Lower lobe of right lung (tissue), 2 donors: ENCODE measurements at regions not wholly inside any gene's neighbourhood (a gene's known extent, or its start where the extent isn't known, plus 50 kb on each side); places are given as distances from the start of the nearest gene placed in this dataset.

Experiments used
- ATAC-seq, 2 donors: fragments of 200-7000 bp; cut with Tn5 transposase; one replicate each; pipeline ENCODE4 v1.9.1; 2020 to 2022; ENCODE audit warnings: mild to moderate bottlenecking in 2 of 2, moderate library complexity in 2 of 2
- DNase-seq: peaks from one replicate; pipeline ENCODE4 v3.0.0-alpha.2; 2020
- H3K27ac ChIP-seq: fragments of 200-600 bp; one replicate; pipeline ENCODE4 v1.8.0; 2022
- H3K27me3 ChIP-seq: fragments of 200-600 bp; one replicate; pipeline ENCODE4 v1.8.0; 2022; ENCODE audit warnings: low read depth
- H3K36me3 ChIP-seq: fragments of 200-600 bp; one replicate; pipeline ENCODE4 v1.8.0; 2022; ENCODE audit warnings: mild to moderate bottlenecking
- H3K4me1 ChIP-seq: fragments of 200-600 bp; one replicate; pipeline ENCODE4 v1.8.0; 2022
- H3K4me3 ChIP-seq: fragments of 200-600 bp; one replicate; pipeline ENCODE4 v1.8.0; 2022; ENCODE audit warnings: mild to moderate bottlenecking
- H3K9me3 ChIP-seq: fragments of 200-600 bp; one replicate; pipeline ENCODE4 v1.8.0; 2022
- intact Hi-C: fragments of 100-400 bp; cut with DNase I; formaldehyde crosslinking; loops from one replicate; pipeline ENCODE4 v1.11.0; 2022
- TF ChIP-seq, protein P1 (sequence below): fragments of 200-600 bp; IDR thresholded peaks from one replicate; pipeline ENCODE4 v1.8.0; 2022; ENCODE audit warnings: antibody characterized with exemption, mild to moderate bottlenecking
- donor health status: DM: no; HTN: yes; CAD: no; lungs with severe emphysema.

GRCh38 chr13:73955977-73956500 lies 178.2 kb downstream of the KLF12 start:
- TF ChIP-seq, protein P1, sequence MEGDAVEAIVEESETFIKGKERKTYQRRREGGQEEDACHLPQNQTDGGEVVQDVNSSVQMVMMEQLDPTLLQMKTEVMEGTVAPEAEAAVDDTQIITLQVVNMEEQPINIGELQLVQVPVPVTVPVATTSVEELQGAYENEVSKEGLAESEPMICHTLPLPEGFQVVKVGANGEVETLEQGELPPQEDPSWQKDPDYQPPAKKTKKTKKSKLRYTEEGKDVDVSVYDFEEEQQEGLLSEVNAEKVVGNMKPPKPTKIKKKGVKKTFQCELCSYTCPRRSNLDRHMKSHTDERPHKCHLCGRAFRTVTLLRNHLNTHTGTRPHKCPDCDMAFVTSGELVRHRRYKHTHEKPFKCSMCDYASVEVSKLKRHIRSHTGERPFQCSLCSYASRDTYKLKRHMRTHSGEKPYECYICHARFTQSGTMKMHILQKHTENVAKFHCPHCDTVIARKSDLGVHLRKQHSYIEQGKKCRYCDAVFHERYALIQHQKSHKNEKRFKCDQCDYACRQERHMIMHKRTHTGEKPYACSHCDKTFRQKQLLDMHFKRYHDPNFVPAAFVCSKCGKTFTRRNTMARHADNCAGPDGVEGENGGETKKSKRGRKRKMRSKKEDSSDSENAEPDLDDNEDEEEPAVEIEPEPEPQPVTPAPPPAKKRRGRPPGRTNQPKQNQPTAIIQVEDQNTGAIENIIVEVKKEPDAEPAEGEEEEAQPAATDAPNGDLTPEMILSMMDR, result no peak
- intact Hi-C loops, result no loop called here

GRCh38 chr13:73954808-73955207 lies 179.4 kb downstream of the KLF12 start:
- intact Hi-C loops, result no loop called here
- Histone ChIP-seq H3K27ac (no peak overlapping the region), H3K9me3 (no peaks in the 10 kb centered on the region), H3K4me1 (no peaks in the 10 kb centered on the region), H3K36me3 (no peaks in the 10 kb centered on the region), H3K27me3 (no peaks in the 10 kb centered on the region), H3K4me3 (no peak overlapping the region)
- DNase-seq (no peak), ATAC-seq (no peak)
- TF ChIP-seq, protein P1, result no peak

More at GRCh38 chr13:73955977-73956500, 178.2 kb downstream of the KLF12 start:
- no peaks in the 10 kb centered on the region for H3K36me3 ChIP-seq
- DNase-seq, result no peak
- H3K9me3 ChIP-seq, result no peaks in the 10 kb centered on the region
- H3K4me1 ChIP-seq, result no peaks in the 10 kb centered on the region
- no peak overlapping the region for H3K27ac ChIP-seq
- no peak for ATAC-seq
- no peak overlapping the region for H3K4me3 ChIP-seq
- no peaks in the 10 kb centered on the region for H3K27me3 ChIP-seq

DNA sequence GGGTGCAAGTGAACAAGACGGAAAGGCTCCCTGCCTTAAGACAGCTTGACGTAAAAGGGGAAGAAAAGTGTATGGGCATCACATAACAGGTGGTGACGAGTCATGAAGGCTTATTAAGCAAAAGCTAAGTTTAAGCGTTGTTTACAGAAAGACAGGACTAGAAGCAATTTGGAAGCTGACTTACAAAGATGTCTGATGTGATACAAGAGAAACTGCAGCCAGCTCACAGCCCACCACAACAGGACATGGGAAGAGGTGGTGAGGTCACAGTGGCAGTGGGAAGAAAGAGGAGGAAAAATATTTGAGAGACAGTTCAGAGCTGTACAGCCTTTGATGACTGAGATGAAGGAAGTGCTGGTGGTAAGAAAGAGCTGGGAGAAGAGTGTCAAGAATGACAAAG lies 181.6 kb downstream of the KLF12 start:
- no peak for DNase-seq
- intact Hi-C loops, result no loop called here

GRCh38 chr13:73948848-73949529 lies 185.2 kb downstream of the KLF12 start:
- Histone ChIP-seq H3K9me3 (no peaks in the 10 kb centered on the region), H3K4me3 (no peak overlapping the region), H3K27me3 (no peaks in the 10 kb centered on the region), H3K4me1 (no peaks in the 10 kb centered on the region), H3K36me3 (no peaks in the 10 kb centered on the region), H3K27ac (no peak overlapping the region)
- intact Hi-C loops, result no loop called here
- no peak for DNase-seq
- TF ChIP-seq, protein P1, result no peak
- no peak for ATAC-seq

More for the DNA sequence above, 181.6 kb downstream of the KLF12 start:
- Histone ChIP-seq H3K9me3 (no peaks in the 10 kb centered on the region), H3K27ac (no peak overlapping the region), H3K27me3 (no peaks in the 10 kb centered on the region), H3K4me1 (no peaks in the 10 kb centered on the region), H3K36me3 (no peaks in the 10 kb centered on the region), H3K4me3 (no peak overlapping the region)
- TF ChIP-seq, protein P1, result no peak
- no peak for ATAC-seq

- H3K4me1 ChIP-seq, result no peaks in the 10 kb centered on the region
- H3K27ac ChIP-seq, result no peak overlapping the region
- no peaks in the 10 kb centered on the region for H3K27me3 ChIP-seq
- H3K36me3 ChIP-seq, result no peaks in the 10 kb centered on the region
- DNase-seq (no peak), ATAC-seq (no peak)
- H3K4me3 ChIP-seq, result no peak overlapping the region
- H3K9me3 ChIP-seq, result no peaks in the 10 kb centered on the region
- TF ChIP-seq, protein P1, result no peak
- intact Hi-C loops, result no loop called here
Observed at GRCh38 chr13:73945871-73946270, 188.3 kb downstream of the KLF12 start.
